CD14-positive monocyte (primary cell): ENCODE measurements at regions not wholly inside any gene's neighbourhood (a gene's known extent, or its start where the extent isn't known, plus 50 kb on each side); places are given as distances from the start of the nearest gene placed in this dataset.

Experiments
- DNase-seq, 3 donors: peaks; one replicate each; pipeline ENCODE4 v3.0.0-alpha.2; 2011 to 2022
- H2AFZ ChIP-seq: 2 replicates; pipeline ENCODE4 v1.6.0; 2012; ENCODE audit warnings: mild to moderate bottlenecking, low read depth, low read length, inconsistent platforms; ENCODE audit not compliant: insufficient read depth, poor library complexity, severe bottlenecking
- H3K27ac ChIP-seq, 2 donors: 1 replicate in 1 of 2; 2 replicates in 1 of 2; pipeline ENCODE4 v1.5.1; 2012 to 2013; ENCODE audit warnings: low read length in 2 of 2, control low read depth in 1 of 2, inconsistent platforms in 1 of 2, low read depth in 1 of 2, mild to moderate bottlenecking in 1 of 2
- H3K27me3 ChIP-seq, 2 donors: one replicate each; pipeline versions ENCODE4 v1.6.0 to v1.6.1; 2011 to 2013; ENCODE audit warnings: low read length in 2 of 2; ENCODE audit not compliant: control insufficient read depth in 2 of 2, insufficient read depth in 2 of 2
- H3K36me3 ChIP-seq, 2 donors: replicated peaks in 1 of 2; 1 replicate in 1 of 2; 2 replicates in 1 of 2; pipeline versions ENCODE4 v1.5.1 to v1.6.1; 2012 to 2013; ENCODE audit warnings: low read length in 2 of 2, control low read depth in 1 of 2, inconsistent platforms in 1 of 2, mild to moderate bottlenecking in 1 of 2; ENCODE audit not compliant: insufficient read depth in 2 of 2, control insufficient read depth in 1 of 2
- H3K4me1 ChIP-seq, 2 donors: 1 replicate in 1 of 2; 2 replicates in 1 of 2; pipeline versions ENCODE4 v1.5.1 to v1.6.1; 2012 to 2013; ENCODE audit warnings: low read length in 2 of 2, control low read depth in 1 of 2, inconsistent platforms in 1 of 2, mild to moderate bottlenecking in 1 of 2, moderate library complexity in 1 of 2; ENCODE audit not compliant: insufficient read depth in 2 of 2, control insufficient read depth in 1 of 2
- H3K4me2 ChIP-seq: replicated peaks from 2 replicates; pipeline ENCODE3; 2012; ENCODE audit warnings: low read length, moderate library complexity, mild to moderate bottlenecking; ENCODE audit not compliant: poor library complexity, severe bottlenecking; ENCODE audit errors: extremely low read depth
- H3K4me3 ChIP-seq, 3 experiments: fragments of 200-600 bp in 1 of 3; sonication (generic) in 1 of 3; replicated peaks in 1 of 3; 1 replicate in 2 of 3; 2 replicates in 1 of 3; pipeline ENCODE4 v1.5.1; 2011 to 2013; ENCODE audit warnings: low read length in 3 of 3, mild to moderate bottlenecking in 3 of 3, control low read depth in 2 of 3, low read depth in 2 of 3, inconsistent platforms in 1 of 3, moderate library complexity in 1 of 3
- H3K79me2 ChIP-seq: 2 replicates; pipeline ENCODE4 v1.6.0; 2012; ENCODE audit warnings: mild to moderate bottlenecking, control low read depth, inconsistent platforms, low read length, moderate library complexity; ENCODE audit not compliant: insufficient read depth
- H3K9ac ChIP-seq: 2 replicates; pipeline ENCODE4 v1.6.0; 2017; ENCODE audit warnings: low read length, mild to moderate bottlenecking; ENCODE audit not compliant: insufficient read depth, poor library complexity, severe bottlenecking
- H3K9me3 ChIP-seq, 2 donors: replicated peaks in 1 of 2; 1 replicate in 1 of 2; 2 replicates in 1 of 2; pipeline versions ENCODE4 v1.5.1 to v1.6.1; 2012 to 2013; ENCODE audit warnings: low read length in 2 of 2, control low read depth in 1 of 2; ENCODE audit not compliant: control insufficient read depth in 1 of 2, insufficient read depth in 1 of 2
- H4K20me1 ChIP-seq: 2 replicates; pipeline ENCODE4 v1.6.0; 2012; ENCODE audit warnings: mild to moderate bottlenecking, low read length, control low read depth, moderate library complexity; ENCODE audit not compliant: insufficient read depth
- H3K27ac Mint-ChIP-seq, 7 donors: one replicate each; pipeline ENCODE4 v1.8.0; 2020; ENCODE audit warnings: mild to moderate bottlenecking in 7 of 7, mixed read lengths in 7 of 7, moderate library complexity in 6 of 7, inconsistent platforms in 2 of 7
- H3K27me3 Mint-ChIP-seq, 3 donors: one replicate each; pipeline ENCODE4 v1.8.0; 2021 to 2022; ENCODE audit warnings: low read depth in 3 of 3, mild to moderate bottlenecking in 3 of 3, mixed read lengths in 3 of 3, moderate library complexity in 3 of 3, inconsistent platforms in 1 of 3
- H3K36me3 Mint-ChIP-seq, 2 donors: one replicate each; pipeline ENCODE4 v1.8.0; 2020; ENCODE audit warnings: mixed read lengths in 2 of 2, inconsistent platforms in 1 of 2, mild to moderate bottlenecking in 1 of 2
- H3K4me1 Mint-ChIP-seq: one replicate; pipeline ENCODE4 v1.8.0; 2020; ENCODE audit warnings: mild to moderate bottlenecking, mixed read lengths
- H3K4me3 Mint-ChIP-seq, 2 donors: one replicate each; pipeline ENCODE4 v1.8.0; 2020; ENCODE audit warnings: mild to moderate bottlenecking in 2 of 2, mixed read lengths in 2 of 2, moderate library complexity in 1 of 2
- H3K9me3 Mint-ChIP-seq, 7 donors: one replicate each; pipeline ENCODE4 v1.8.0; 2020 to 2022; ENCODE audit warnings: mixed read lengths in 7 of 7, mild to moderate bottlenecking in 6 of 7, moderate library complexity in 6 of 7, inconsistent platforms in 2 of 7
- CTCF ChIP-seq: fragments of 200-600 bp; IDR thresholded peaks from one replicate; pipeline ENCODE4 v1.8.0; 2022; ENCODE audit warnings: antibody characterized with exemption, mild to moderate bottlenecking
- WGBS: methylation state at CpG from one replicate; pipeline ENCODE4 v1.1.5; 2013; ENCODE audit warnings: missing lambda C conversion rate; ENCODE audit not compliant: insufficient coverage; 5-methylcytosine and 5-hydroxymethylcytosine counted together
- intact Hi-C, 2 donors: fragments of 100-400 bp; cut with micrococcal nuclease; formaldehyde crosslinking; loops; one replicate each; pipeline versions ENCODE4 v1.15.0 to v1.15.1; 2023

GRCh38 chr4:124433500-124433899 lies 279.0 kb downstream of the ANKRD50 start:
- H3K4me1 Mint-ChIP-seq = no peaks in the 10 kb centered on the region
- Histone ChIP-seq H3K27ac (no peak overlapping the region), H3K79me2 (no peaks in the 10 kb centered on the region), H2AFZ (no peak overlapping the region), H3K4me2 (no peak overlapping the region), H3K36me3 (no peaks in the 10 kb centered on the region), H4K20me1 (no peaks in the 10 kb centered on the region), H3K27me3 (no peaks in the 10 kb centered on the region), H3K4me1 (no peaks in the 10 kb centered on the region), H3K9ac (no peak overlapping the region), H3K4me3 (no peak overlapping the region), H3K9me3 (peaks cover 0 to 9% of the 10 kb centered on the region in 2 donors)
- H3K36me3 Mint-ChIP-seq = no peaks in the 10 kb centered on the region
- H3K4me3 Mint-ChIP-seq = no peak overlapping the region
- WGBS = 89% methylated on average over 8 of the region's 8 CpGs
- intact Hi-C loops = no loop called here
- peaks cover 0 to 4% (median 2%) of the 10 kb centered on the region in 3 donors for H3K27me3 Mint-ChIP-seq
- TF ChIP-seq CTCF = no peak
- peaks cover 0 to 6% (median 3%) of the 10 kb centered on the region in 7 donors for H3K9me3 Mint-ChIP-seq
- DNase-seq = no peak
- H3K27ac Mint-ChIP-seq = no peak overlapping the region

- DNase-seq = no peak
- Mint-ChIP-seq H3K4me3 (no peak overlapping the region), H3K27me3 (peaks cover 0 to 2% (median 0%) of the 10 kb centered on the region in 3 donors), H3K9me3 (peaks cover 0 to 6% (median 3%) of the 10 kb centered on the region in 7 donors), H3K36me3 (no peaks in the 10 kb centered on the region), H3K27ac (no peak overlapping the region), H3K4me1 (no peaks in the 10 kb centered on the region)
- Histone ChIP-seq H3K9me3 (peaks cover 0 to 9% of the 10 kb centered on the region in 2 donors), H3K36me3 (no peaks in the 10 kb centered on the region), H3K4me1 (no peaks in the 10 kb centered on the region), H3K9ac (no peak overlapping the region), H3K27me3 (no peaks in the 10 kb centered on the region), H3K27ac (no peak overlapping the region), H3K79me2 (no peaks in the 10 kb centered on the region), H2AFZ (no peak overlapping the region), H3K4me2 (no peak overlapping the region), H4K20me1 (no peaks in the 10 kb centered on the region), H3K4me3 (no peak overlapping the region)
- TF ChIP-seq CTCF = no peak
- intact Hi-C loops = no loop called here
- 88% methylated on average over 2 of the region's 2 CpGs for WGBS
These were observed 277.1 kb downstream of the ANKRD50 start for GRCh38 chr4:124435274-124435950.
